Thymus (tissue), 11 donors: ENCODE measurements at regions not wholly inside any gene's neighbourhood (a gene's known extent, or its start where the extent isn't known, plus 50 kb on each side); places are given as distances from the start of the nearest gene placed in this dataset.
"Not testable (repeated sequence)": the region's sequence is repeated elsewhere in the genome, so short reads cannot be mapped to it uniquely, and the experiment has no call there.

Source experiments
- DNase-seq, 9 donors: peaks; one replicate each; pipeline ENCODE4 v3.0.0-alpha.2; 2013; ENCODE audit warnings: low spot score in 9 of 9, low read depth in 6 of 9, missing footprints in 1 of 9
- H3K27ac ChIP-seq, 2 donors: one replicate each; pipeline ENCODE4 v1.5.1; 2013; ENCODE audit warnings: control low read depth in 1 of 2, low read depth in 1 of 2, low read length in 1 of 2, mild to moderate bottlenecking in 1 of 2, moderate library complexity in 1 of 2
- H3K27me3 ChIP-seq, 2 donors: one replicate each; pipeline ENCODE4 v1.5.1; 2013; ENCODE audit warnings: low read length in 1 of 2; ENCODE audit not compliant: control insufficient read depth in 2 of 2, insufficient read depth in 1 of 2
- H3K36me3 ChIP-seq, 2 donors: one replicate each; pipeline ENCODE4 v1.5.1; 2013; ENCODE audit warnings: low read length in 1 of 2, mild to moderate bottlenecking in 1 of 2, moderate library complexity in 1 of 2; ENCODE audit not compliant: control insufficient read depth in 2 of 2, insufficient read depth in 2 of 2
- H3K4me1 ChIP-seq, 2 donors: one replicate each; pipeline ENCODE4 v1.5.1; 2013; ENCODE audit warnings: low read length in 2 of 2; ENCODE audit not compliant: control insufficient read depth in 2 of 2, insufficient read depth in 2 of 2
- H3K4me3 ChIP-seq, 2 donors: one replicate each; pipeline ENCODE4 v1.5.1; 2013; ENCODE audit warnings: low read length in 2 of 2, control low read depth in 1 of 2, mild to moderate bottlenecking in 1 of 2
- H3K9me3 ChIP-seq, 2 donors: one replicate each; pipeline ENCODE4 v1.5.1; 2013; ENCODE audit warnings: low read length in 1 of 2, mild to moderate bottlenecking in 1 of 2; ENCODE audit not compliant: control insufficient read depth in 2 of 2, insufficient read depth in 1 of 2
- WGBS: extraction: QIAGEN DNeasy Blood & Tissue Kit; methylation state at CpG from one replicate; pipeline ENCODE4 v1.1.7; 2013; 5-methylcytosine and 5-hydroxymethylcytosine counted together
- donor health status: healthy.

- H3K4me1 ChIP-seq: no peaks in the 10 kb centered on the region
- H3K27ac ChIP-seq: no peak overlapping the region
- H3K36me3 ChIP-seq: no peaks in the 10 kb centered on the region
- H3K9me3 ChIP-seq: peaks cover 0 to 11% of the 10 kb centered on the region in 2 donors
- no peak for DNase-seq
- no peak overlapping the region for H3K4me3 ChIP-seq
- H3K27me3 ChIP-seq: no peaks in the 10 kb centered on the region
- 29% methylated on average over 2 of the region's 2 CpGs for WGBS
Measured at GRCh38 chr4:64756016-64756415, 346.8 kb upstream of the TECRL start.

GRCh38 chr4:64747919-64748715, 338.9 kb upstream of the TECRL start:
- DNase-seq: no peak
- no peak overlapping the region for H3K4me3 ChIP-seq
- H3K27me3 ChIP-seq: no peaks in the 10 kb centered on the region
- no peaks in the 10 kb centered on the region for H3K4me1 ChIP-seq
- H3K27ac ChIP-seq: no peak overlapping the region
- H3K36me3 ChIP-seq: no peaks in the 10 kb centered on the region
- H3K9me3 ChIP-seq: peaks cover 0 to 8% of the 10 kb centered on the region in 2 donors
- WGBS: 91% methylated on average over 21 of the region's 21 CpGs

DNA sequence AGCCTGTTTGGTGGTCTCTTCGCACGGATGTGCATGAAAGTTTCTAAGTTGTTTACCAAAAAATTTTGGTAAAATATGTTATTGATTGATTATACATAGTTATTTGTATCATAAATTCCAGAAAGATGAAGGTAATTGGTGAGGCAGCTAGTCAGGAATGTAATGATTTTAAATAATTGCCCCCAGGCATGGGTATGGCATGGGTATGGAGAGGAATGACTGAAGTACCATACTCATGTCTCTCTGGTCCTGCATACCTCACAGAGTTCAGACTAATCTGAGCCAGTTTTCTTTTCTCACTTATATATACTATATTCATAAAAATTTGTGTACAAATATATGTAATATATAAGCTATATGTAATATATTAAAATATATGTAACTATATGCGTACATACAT, 329.0 kb upstream of the TECRL start:
- no peak for DNase-seq
- Histone ChIP-seq H3K4me1 (no peaks in the 10 kb centered on the region), H3K4me3 (no peak overlapping the region), H3K36me3 (no peaks in the 10 kb centered on the region), H3K27ac (no peak overlapping the region), H3K27me3 (no peaks in the 10 kb centered on the region), H3K9me3 (no peaks in the 10 kb centered on the region)
- 91% methylated on average over 3 of the region's 3 CpGs for WGBS

GRCh38 chr4:64737854-64738138, 328.5 kb upstream of the TECRL start:
- H3K36me3 ChIP-seq: not testable (repeated sequence)
- WGBS: 64% methylated on average over 2 of the region's 2 CpGs

DNA sequence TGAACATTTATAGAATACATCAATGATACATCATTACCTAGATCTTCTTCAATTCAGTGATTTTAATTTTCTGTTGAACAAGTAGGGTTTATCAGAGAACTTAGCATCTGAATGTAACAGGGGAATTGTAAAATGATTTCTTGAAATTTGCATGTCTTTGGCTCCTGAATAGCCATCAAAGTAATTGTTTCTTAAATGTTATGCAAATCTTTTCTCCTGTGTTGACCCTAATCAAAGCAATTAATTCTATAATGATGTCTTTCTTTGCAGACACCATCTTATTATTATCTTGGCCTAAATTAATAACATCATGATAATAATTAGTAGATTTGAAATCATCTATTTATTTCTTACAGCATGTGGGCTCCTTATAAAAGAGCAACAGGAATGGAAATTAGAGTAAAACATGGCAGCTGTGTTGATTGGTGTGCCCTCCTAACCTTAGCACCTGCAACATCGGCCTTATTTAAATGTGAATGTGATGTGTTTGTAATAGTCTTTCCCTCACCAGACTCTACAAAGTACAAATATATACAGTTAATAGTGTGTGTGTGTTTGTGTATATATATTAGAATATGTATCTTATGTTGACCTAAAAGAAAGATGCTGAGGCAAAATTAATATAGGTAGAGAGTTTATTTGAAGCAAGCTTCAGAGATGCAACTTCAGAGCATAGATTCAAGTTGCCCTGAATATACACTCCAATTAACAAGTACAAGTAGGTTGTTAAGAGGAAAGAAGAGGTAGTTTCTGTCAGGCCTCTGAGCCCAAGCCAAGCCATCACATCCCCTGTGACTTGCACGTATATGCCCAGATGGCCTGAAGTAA, 328.0 kb upstream of the TECRL start:
- DNase-seq: no peak
- no peaks in the 10 kb centered on the region for H3K9me3 ChIP-seq
- H3K36me3 ChIP-seq: no peaks in the 10 kb centered on the region
- H3K27ac ChIP-seq: no peak overlapping the region
- H3K4me3 ChIP-seq: no peak overlapping the region
- no peaks in the 10 kb centered on the region for H3K27me3 ChIP-seq
- H3K4me1 ChIP-seq: no peaks in the 10 kb centered on the region
- WGBS: 69% methylated on average over 2 of the region's 2 CpGs

More at GRCh38 chr4:64737854-64738138, 328.5 kb upstream of the TECRL start:
- not testable (repeated sequence) for DNase-seq, H3K4me3 ChIP-seq, H3K27ac ChIP-seq, H3K9me3 ChIP-seq, H3K27me3 ChIP-seq, H3K4me1 ChIP-seq

GRCh38 chr4:64729561-64729960, 320.3 kb upstream of the TECRL start:
- Histone ChIP-seq H3K4me1 (no peaks in the 10 kb centered on the region), H3K9me3 (no peaks in the 10 kb centered on the region), H3K27ac (no peak overlapping the region), H3K27me3 (no peaks in the 10 kb centered on the region), H3K4me3 (no peak overlapping the region), H3K36me3 (no peaks in the 10 kb centered on the region)
- WGBS: 45% methylated on average over 4 of the region's 4 CpGs
- DNase-seq: no peak

DNA sequence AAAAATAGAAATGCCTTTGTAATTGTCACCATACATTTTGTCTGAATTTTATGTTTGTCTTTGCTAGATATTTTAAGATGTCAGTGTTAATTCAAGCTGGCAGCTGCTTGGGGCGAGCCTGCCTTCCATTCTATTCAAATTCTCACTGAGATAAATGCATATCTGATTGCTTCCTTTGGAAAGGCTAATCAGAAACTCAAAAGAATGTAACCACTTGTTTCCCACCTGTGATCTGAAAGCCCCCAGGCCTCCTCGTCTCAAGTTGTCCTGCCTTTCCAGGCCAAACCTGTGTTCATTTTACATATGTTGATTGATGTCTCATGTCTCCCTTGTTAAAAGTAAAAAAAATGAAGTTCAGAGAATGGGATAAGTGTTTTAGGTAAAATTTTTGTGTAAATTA, 318.7 kb upstream of the TECRL start:
- Histone ChIP-seq H3K9me3 (no peaks in the 10 kb centered on the region), H3K27me3 (no peaks in the 10 kb centered on the region), H3K27ac (no peak overlapping the region), H3K4me1 (no peaks in the 10 kb centered on the region), H3K36me3 (no peaks in the 10 kb centered on the region), H3K4me3 (no peak overlapping the region)
- no peak for DNase-seq
- 68% methylated on average over 2 of the region's 2 CpGs for WGBS

DNA sequence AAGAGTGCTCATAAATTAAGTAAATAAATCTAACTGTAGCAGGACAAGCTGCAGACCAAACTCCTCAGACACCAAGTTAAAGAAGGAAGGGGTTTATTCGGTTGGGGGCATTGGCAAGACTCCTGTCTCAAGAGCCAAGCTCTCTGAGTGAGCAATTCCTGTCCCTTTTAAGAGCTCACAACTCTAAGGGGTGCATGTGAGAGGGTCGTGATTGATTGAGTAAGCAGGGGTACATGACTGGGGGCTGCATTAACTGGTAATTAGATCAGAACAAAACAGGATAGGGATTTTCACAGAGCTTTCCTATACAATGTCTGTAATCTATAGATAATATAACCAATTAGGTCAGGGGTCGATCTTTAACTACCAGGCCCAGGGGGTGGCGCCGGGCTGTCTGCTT, 318.1 kb upstream of the TECRL start:
- H3K36me3 ChIP-seq, DNase-seq, H3K4me1 ChIP-seq, H3K9me3 ChIP-seq, H3K27ac ChIP-seq, H3K4me3 ChIP-seq, H3K27me3 ChIP-seq: not testable (repeated sequence)
- WGBS: 75% methylated on average over 5 of the region's 5 CpGs

GRCh38 chr4:64724689-64725088, 315.4 kb upstream of the TECRL start:
- H3K27me3 ChIP-seq: no peaks in the 10 kb centered on the region
- H3K9me3 ChIP-seq: no peaks in the 10 kb centered on the region
- no peaks in the 10 kb centered on the region for H3K4me1 ChIP-seq
- H3K36me3 ChIP-seq: no peaks in the 10 kb centered on the region
- H3K4me3 ChIP-seq: no peak overlapping the region
- H3K27ac ChIP-seq: no peak overlapping the region
- DNase-seq: no peak
- WGBS: 92% methylated on average over 9 of the region's 9 CpGs
